ENCODE measurements at regions not wholly inside any gene's neighbourhood (a gene's known extent, or its start where the extent isn't known, plus 50 kb on each side); places are given as distances from the start of the nearest gene placed in this dataset.

DNA sequence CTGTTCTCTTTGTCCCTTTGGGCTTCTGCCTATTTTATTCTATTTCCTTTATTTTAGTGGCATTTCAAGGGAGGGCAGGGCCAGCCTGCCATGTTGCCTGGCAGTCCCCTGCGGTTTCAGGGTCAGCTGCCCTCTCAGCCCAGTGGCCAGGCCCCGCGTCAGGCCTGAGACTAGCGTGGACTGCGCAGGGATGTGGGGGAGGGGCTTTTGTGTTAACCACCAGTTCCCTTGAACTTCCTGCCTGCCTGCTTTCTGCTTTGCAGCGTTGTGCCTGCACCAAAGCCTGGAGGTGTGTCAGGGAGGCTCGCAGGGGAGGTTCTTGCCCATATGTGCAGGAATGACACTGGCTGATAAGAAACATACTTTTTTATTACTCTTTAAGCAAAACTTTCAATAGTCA, 157.6 kb downstream of the SLC35B3 start:
- Mint-ChIP-seq H3K4me3 (no peak overlapping the region), H3K9me3 (no peaks in the 10 kb centered on the region; the same call in 2 of the 3 replicates), H3K27ac (no peak overlapping the region), H3K27me3 (ENCODE audit: insufficient read depth, low read depth, poor library complexity) (no peaks in the 10 kb centered on the region), H3K4me1 (peaks cover 39% of the 10 kb centered on the region), H3K36me3 (ENCODE audit: low read depth) (no peaks in the 10 kb centered on the region)
- Histone ChIP-seq H3K79me2 (replicated peaks; ENCODE audit: insufficient read depth) (no peaks in the 10 kb centered on the region), H3K9me2 (ENCODE audit: insufficient read depth) (peaks cover 7% of the 10 kb centered on the region; the same call in 1 of the 2 replicates), H3K4me3 (no peak overlapping the region), H3K27me3 (ENCODE audit: insufficient read depth) (no peaks in the 10 kb centered on the region), H3K4me2 (peak overlapping the region; percentile 66), H3K36me3 (ENCODE audit: insufficient read depth) (no peaks in the 10 kb centered on the region), H3K4me1 (ENCODE audit: insufficient read depth) (peaks cover 28% of the 10 kb centered on the region), H3K27ac (ENCODE audit: low read depth) (no peak overlapping the region), H4K20me1 (replicated peaks; ENCODE audit: insufficient read depth) (no peaks in the 10 kb centered on the region), H2AFZ (peak overlapping the region; percentile 68), H3F3A (replicated peaks; ENCODE audit: low read depth) (no peaks in the 10 kb centered on the region)
- ATAC-seq = peak; percentile 62
- DNase-seq (ENCODE audit: low spot score) = peak; percentile 61
- TF ChIP-seq REST (IDR thresholded peaks at IDR 0.05; ENCODE audit: unreplicated experiment) = no peak
- TF ChIP-seq ZNF114 (CRISPR knock-in tag; IDR thresholded peaks at IDR 0.05) = no peak
- TF ChIP-seq ZNF331 (CRISPR knock-in tag; IDR thresholded peaks at IDR 0.05; ENCODE audit: low read depth) = no peak

GRCh38 chr6:8276148-8276547, 159.2 kb downstream of the SLC35B3 start:
- Histone ChIP-seq H2AFZ (no peak overlapping the region), H3K27ac (ENCODE audit: low read depth) (no peak overlapping the region), H3K4me2 (no peak overlapping the region), H3K9me2 (ENCODE audit: insufficient read depth) (peaks cover 7% of the 10 kb centered on the region; the same call in 1 of the 2 replicates), H3K4me1 (ENCODE audit: insufficient read depth) (peaks cover 28% of the 10 kb centered on the region), H3K27me3 (ENCODE audit: insufficient read depth) (no peaks in the 10 kb centered on the region), H3K79me2 (replicated peaks; ENCODE audit: insufficient read depth) (no peaks in the 10 kb centered on the region), H4K20me1 (replicated peaks; ENCODE audit: insufficient read depth) (no peaks in the 10 kb centered on the region), H3F3A (replicated peaks; ENCODE audit: low read depth) (no peaks in the 10 kb centered on the region), H3K4me3 (no peak overlapping the region), H3K36me3 (ENCODE audit: insufficient read depth) (no peaks in the 10 kb centered on the region)
- H3K36me3 Mint-ChIP-seq (ENCODE audit: low read depth) = no peaks in the 10 kb centered on the region
- no peak overlapping the region for H3K27ac Mint-ChIP-seq
- no peak for DNase-seq (ENCODE audit: low spot score)
- H3K27me3 Mint-ChIP-seq (ENCODE audit: insufficient read depth, low read depth, poor library complexity) = no peaks in the 10 kb centered on the region
- H3K9me3 Mint-ChIP-seq = no peaks in the 10 kb centered on the region
- no peak overlapping the region for H3K4me3 Mint-ChIP-seq
- H3K4me1 Mint-ChIP-seq = peaks cover 44% of the 10 kb centered on the region
- no peak for ATAC-seq
- TF ChIP-seq JUNB (IDR thresholded peaks at IDR 0.05; ENCODE audit: unreplicated experiment) (no peak), POLR2AphosphoS5 (IDR thresholded peaks at IDR 0.05; ENCODE audit: low read depth) (no peak), ZNF114 (CRISPR knock-in tag; IDR thresholded peaks at IDR 0.05) (no peak), NANOG (IDR thresholded peaks at IDR 0.05; ENCODE audit: borderline replicate concordance) (no peak), EZH2phosphoT487 (IDR thresholded peaks at IDR 0.05; ENCODE audit: unreplicated experiment) (no peak), STAT1 (IDR thresholded peaks at IDR 0.05; ENCODE audit: unreplicated experiment) (no peak)
- TF ChIP-seq, protein P1, sequence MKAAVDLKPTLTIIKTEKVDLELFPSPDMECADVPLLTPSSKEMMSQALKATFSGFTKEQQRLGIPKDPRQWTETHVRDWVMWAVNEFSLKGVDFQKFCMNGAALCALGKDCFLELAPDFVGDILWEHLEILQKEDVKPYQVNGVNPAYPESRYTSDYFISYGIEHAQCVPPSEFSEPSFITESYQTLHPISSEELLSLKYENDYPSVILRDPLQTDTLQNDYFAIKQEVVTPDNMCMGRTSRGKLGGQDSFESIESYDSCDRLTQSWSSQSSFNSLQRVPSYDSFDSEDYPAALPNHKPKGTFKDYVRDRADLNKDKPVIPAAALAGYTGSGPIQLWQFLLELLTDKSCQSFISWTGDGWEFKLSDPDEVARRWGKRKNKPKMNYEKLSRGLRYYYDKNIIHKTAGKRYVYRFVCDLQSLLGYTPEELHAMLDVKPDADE (IDR thresholded peaks at IDR 0.05) = no peak
- TF ChIP-seq, protein P2, sequence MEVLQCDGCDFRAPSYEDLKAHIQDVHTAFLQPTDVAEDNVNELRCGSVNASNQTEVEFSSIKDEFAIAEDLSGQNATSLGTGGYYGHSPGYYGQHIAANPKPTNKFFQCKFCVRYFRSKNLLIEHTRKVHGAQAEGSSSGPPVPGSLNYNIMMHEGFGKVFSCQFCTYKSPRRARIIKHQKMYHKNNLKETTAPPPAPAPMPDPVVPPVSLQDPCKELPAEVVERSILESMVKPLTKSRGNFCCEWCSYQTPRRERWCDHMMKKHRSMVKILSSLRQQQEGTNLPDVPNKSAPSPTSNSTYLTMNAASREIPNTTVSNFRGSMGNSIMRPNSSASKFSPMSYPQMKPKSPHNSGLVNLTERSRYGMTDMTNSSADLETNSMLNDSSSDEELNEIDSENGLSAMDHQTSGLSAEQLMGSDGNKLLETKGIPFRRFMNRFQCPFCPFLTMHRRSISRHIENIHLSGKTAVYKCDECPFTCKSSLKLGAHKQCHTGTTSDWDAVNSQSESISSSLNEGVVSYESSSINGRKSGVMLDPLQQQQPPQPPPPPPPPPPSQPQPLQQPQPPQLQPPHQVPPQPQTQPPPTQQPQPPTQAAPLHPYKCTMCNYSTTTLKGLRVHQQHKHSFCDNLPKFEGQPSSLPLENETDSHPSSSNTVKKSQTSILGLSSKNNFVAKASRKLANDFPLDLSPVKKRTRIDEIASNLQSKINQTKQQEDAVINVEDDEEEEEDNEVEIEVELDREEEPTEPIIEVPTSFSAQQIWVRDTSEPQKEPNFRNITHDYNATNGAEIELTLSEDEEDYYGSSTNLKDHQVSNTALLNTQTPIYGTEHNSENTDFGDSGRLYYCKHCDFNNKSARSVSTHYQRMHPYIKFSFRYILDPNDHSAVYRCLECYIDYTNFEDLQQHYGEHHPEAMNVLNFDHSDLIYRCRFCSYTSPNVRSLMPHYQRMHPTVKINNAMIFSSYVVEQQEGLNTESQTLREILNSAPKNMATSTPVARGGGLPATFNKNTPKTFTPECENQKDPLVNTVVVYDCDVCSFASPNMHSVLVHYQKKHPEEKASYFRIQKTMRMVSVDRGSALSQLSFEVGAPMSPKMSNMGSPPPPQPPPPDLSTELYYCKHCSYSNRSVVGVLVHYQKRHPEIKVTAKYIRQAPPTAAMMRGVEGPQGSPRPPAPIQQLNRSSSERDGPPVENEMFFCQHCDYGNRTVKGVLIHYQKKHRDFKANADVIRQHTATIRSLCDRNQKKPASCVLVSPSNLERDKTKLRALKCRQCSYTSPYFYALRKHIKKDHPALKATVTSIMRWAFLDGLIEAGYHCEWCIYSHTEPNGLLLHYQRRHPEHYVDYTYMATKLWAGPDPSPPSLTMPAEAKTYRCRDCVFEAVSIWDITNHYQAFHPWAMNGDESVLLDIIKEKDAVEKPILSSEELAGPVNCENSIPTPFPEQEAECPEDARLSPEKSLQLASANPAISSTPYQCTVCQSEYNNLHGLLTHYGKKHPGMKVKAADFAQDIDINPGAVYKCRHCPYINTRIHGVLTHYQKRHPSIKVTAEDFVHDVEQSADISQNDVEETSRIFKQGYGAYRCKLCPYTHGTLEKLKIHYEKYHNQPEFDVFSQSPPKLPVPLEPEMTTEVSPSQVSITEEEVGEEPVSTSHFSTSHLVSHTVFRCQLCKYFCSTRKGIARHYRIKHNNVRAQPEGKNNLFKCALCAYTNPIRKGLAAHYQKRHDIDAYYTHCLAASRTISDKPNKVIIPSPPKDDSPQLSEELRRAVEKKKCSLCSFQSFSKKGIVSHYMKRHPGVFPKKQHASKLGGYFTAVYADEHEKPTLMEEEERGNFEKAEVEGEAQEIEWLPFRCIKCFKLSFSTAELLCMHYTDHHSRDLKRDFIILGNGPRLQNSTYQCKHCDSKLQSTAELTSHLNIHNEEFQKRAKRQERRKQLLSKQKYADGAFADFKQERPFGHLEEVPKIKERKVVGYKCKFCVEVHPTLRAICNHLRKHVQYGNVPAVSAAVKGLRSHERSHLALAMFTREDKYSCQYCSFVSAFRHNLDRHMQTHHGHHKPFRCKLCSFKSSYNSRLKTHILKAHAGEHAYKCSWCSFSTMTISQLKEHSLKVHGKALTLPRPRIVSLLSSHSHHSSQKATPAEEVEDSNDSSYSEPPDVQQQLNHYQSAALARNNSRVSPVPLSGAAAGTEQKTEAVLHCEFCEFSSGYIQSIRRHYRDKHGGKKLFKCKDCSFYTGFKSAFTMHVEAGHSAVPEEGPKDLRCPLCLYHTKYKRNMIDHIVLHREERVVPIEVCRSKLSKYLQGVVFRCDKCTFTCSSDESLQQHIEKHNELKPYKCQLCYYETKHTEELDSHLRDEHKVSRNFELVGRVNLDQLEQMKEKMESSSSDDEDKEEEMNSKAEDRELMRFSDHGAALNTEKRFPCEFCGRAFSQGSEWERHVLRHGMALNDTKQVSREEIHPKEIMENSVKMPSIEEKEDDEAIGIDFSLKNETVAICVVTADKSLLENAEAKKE (CRISPR knock-in tag; IDR thresholded peaks at IDR 0.05) = no peak

Measured in GM23338 (cell line).